Natural killer cell (primary cell): ENCODE measurements at regions not wholly inside any gene's neighbourhood (a gene's known extent, or its start where the extent isn't known, plus 50 kb on each side); places are given as distances from the start of the nearest gene placed in this dataset.

ENCODE experiments used
- ATAC-seq, 3 donors: fragments of 150-1000 bp in 2 of 3; fragments of 200-7000 bp in 1 of 3; cut with Tn5 transposase; 1 replicate in 1 of 3; 2 replicates in 2 of 3; pipeline ENCODE4 v1.10.0; 2021; ENCODE audit warnings: mild to moderate bottlenecking in 2 of 3, moderate library complexity in 2 of 3
- DNase-seq, 2 donors: peaks; one replicate each; pipeline versions ENCODE4 v3.0.0 to v3.0.0-alpha.2; 2013 to 2021; ENCODE audit warnings: mixed read lengths in 1 of 2
- H3K27ac ChIP-seq: one replicate; pipeline ENCODE4 v1.5.1; 2013; ENCODE audit warnings: mild to moderate bottlenecking, low read length
- H3K27me3 ChIP-seq: one replicate; pipeline ENCODE4 v1.6.1; 2013; ENCODE audit warnings: low read length; ENCODE audit not compliant: control insufficient read depth, insufficient read depth
- H3K36me3 ChIP-seq: one replicate; pipeline ENCODE4 v1.6.1; 2013; ENCODE audit warnings: low read length; ENCODE audit not compliant: control insufficient read depth, insufficient read depth
- H3K4me1 ChIP-seq: one replicate; pipeline ENCODE4 v1.6.1; 2013; ENCODE audit warnings: low read length; ENCODE audit not compliant: control insufficient read depth, insufficient read depth
- H3K4me3 ChIP-seq: one replicate; pipeline ENCODE4 v1.5.1; 2013; ENCODE audit warnings: low read length
- H3K9me3 ChIP-seq: one replicate; pipeline ENCODE4 v1.6.1; 2013; ENCODE audit warnings: low read length; ENCODE audit not compliant: control insufficient read depth, insufficient read depth
- H3K27ac Mint-ChIP-seq, 2 donors: one replicate each; pipeline ENCODE4 v1.8.0; 2022; ENCODE audit warnings: mild to moderate bottlenecking in 2 of 2, mixed read lengths in 2 of 2, moderate library complexity in 1 of 2
- H3K27me3 Mint-ChIP-seq, 2 donors: one replicate each; pipeline ENCODE4 v1.8.0; 2022; ENCODE audit warnings: low read depth in 2 of 2, mixed read lengths in 2 of 2
- H3K36me3 Mint-ChIP-seq: one replicate; pipeline ENCODE4 v1.8.0; 2022; ENCODE audit warnings: mixed read lengths
- H3K4me1 Mint-ChIP-seq, 2 donors: one replicate each; pipeline ENCODE4 v1.8.0; 2022; ENCODE audit warnings: mixed read lengths in 2 of 2
- H3K4me3 Mint-ChIP-seq: one replicate; pipeline ENCODE4 v1.8.0; 2022; ENCODE audit warnings: mild to moderate bottlenecking, moderate library complexity, mixed read lengths
- H3K9me3 Mint-ChIP-seq, 2 donors: one replicate each; pipeline ENCODE4 v1.8.0; 2022; ENCODE audit warnings: mixed read lengths in 2 of 2
- WGBS: methylation state at CpG from one replicate; pipeline ENCODE4 v1.1.7; 2013; ENCODE audit warnings: missing lambda C conversion rate; ENCODE audit not compliant: insufficient coverage; 5-methylcytosine and 5-hydroxymethylcytosine counted together
- intact Hi-C: fragments of 100-400 bp; cut with micrococcal nuclease; formaldehyde crosslinking; loops from one replicate; pipeline ENCODE4 v1.14.2; 2022
- TF ChIP-seq, protein P1 (sequence below): fragments of 200-600 bp; IDR thresholded peaks from one replicate; pipeline ENCODE4 v1.8.0; 2022; ENCODE audit warnings: antibody characterized with exemption

DNA sequence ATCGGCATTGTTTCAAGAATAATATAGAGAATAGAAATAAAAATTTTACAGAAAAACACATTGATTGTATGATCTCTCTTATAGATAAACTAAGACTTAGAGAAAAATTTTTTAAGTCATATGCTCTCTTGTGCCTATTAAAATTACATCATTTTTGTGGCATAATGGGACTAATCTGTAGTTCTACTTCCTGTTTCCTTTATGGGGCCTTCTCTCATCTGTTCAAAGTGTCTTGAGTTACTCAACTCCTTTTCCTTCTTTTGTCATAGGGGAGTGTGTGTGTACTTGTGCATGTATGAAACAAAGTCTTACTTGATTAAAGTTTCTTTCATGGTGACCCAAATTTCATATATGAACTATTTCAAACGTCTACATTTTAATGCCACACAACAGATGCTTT is 1448.9 kb upstream of the TENM3 start:
- Mint-ChIP-seq H3K36me3 (no peaks in the 10 kb centered on the region), H3K9me3 (peaks cover 6 to 10% of the 10 kb centered on the region in 2 donors), H3K4me3 (no peak overlapping the region), H3K27me3 (no peaks in the 10 kb centered on the region), H3K4me1 (no peaks in the 10 kb centered on the region), H3K27ac (no peak overlapping the region)
- TF ChIP-seq, protein P1, sequence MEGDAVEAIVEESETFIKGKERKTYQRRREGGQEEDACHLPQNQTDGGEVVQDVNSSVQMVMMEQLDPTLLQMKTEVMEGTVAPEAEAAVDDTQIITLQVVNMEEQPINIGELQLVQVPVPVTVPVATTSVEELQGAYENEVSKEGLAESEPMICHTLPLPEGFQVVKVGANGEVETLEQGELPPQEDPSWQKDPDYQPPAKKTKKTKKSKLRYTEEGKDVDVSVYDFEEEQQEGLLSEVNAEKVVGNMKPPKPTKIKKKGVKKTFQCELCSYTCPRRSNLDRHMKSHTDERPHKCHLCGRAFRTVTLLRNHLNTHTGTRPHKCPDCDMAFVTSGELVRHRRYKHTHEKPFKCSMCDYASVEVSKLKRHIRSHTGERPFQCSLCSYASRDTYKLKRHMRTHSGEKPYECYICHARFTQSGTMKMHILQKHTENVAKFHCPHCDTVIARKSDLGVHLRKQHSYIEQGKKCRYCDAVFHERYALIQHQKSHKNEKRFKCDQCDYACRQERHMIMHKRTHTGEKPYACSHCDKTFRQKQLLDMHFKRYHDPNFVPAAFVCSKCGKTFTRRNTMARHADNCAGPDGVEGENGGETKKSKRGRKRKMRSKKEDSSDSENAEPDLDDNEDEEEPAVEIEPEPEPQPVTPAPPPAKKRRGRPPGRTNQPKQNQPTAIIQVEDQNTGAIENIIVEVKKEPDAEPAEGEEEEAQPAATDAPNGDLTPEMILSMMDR = no peak
- Histone ChIP-seq H3K4me3 (no peak overlapping the region), H3K27me3 (no peaks in the 10 kb centered on the region), H3K36me3 (no peaks in the 10 kb centered on the region), H3K27ac (no peak overlapping the region), H3K4me1 (no peaks in the 10 kb centered on the region), H3K9me3 (no peaks in the 10 kb centered on the region)
- no peak for ATAC-seq
- intact Hi-C loops = no loop called here
- DNase-seq = no peak
- 67% methylated on average over 1 of the region's 2 CpGs for WGBS

DNA sequence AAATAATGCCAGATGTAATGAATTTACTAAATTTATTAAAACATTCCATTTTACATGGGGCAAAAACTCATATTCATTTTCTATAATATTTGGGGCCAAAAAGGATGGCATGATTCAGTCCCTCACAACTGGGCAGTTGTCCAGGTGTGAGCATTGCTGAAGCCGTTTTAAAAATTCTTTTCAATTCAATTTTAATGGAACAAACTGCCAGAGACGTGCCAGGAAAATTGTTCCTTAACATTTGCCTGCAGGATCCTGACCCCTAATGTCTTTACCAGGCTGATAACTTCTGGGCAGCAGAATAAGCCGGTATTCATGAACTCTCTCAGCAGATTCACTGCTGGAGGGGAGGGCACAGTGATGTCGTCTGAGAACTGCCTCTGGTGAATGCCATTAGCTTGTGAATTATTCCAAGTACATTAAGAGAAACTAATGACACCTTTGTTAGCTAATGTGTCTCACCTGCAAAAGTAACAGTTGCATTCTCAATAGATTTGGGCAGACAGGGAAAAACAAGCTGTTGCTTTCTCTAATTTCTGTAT is 1445.1 kb upstream of the TENM3 start:
- ATAC-seq = no peak
- Mint-ChIP-seq H3K36me3 (no peaks in the 10 kb centered on the region), H3K9me3 (peaks cover 6 to 8% of the 10 kb centered on the region in 2 donors), H3K27ac (no peak overlapping the region), H3K4me1 (no peaks in the 10 kb centered on the region), H3K27me3 (no peaks in the 10 kb centered on the region), H3K4me3 (no peak overlapping the region)
- no peak for DNase-seq
- no peaks in the 10 kb centered on the region for H3K9me3 ChIP-seq
- TF ChIP-seq, protein P1 = no peak
- no peak overlapping the region for H3K27ac ChIP-seq
- H3K36me3 ChIP-seq = no peaks in the 10 kb centered on the region
- intact Hi-C loops = no loop called here
- no peaks in the 10 kb centered on the region for H3K4me1 ChIP-seq
- no peak overlapping the region for H3K4me3 ChIP-seq
- H3K27me3 ChIP-seq = no peaks in the 10 kb centered on the region
- 76% methylated on average over 4 of the region's 4 CpGs for whole genome bisulfite sequencing

DNA sequence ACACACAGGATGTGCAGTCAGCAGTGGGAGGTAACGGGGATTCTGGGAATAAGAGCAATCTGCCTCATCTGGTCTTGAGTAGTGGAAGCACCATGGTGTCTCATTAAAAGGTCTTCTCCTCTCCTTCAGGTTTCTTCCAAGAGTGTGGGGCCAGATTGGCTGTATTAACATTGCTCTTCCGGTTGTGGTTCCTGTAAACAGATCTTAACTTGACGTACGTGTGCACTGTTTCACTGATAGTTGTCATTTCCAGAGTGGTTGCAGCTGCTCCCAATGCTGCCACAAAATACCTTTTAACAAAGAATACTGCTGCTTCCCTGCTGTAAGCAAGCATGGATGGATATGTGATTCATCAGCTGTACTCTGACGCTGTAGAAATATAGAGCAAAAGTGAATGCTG is 1443.4 kb upstream of the TENM3 start:
- ATAC-seq (no peak), DNase-seq (no peak)
- TF ChIP-seq, protein P1 = no peak
- H3K9me3 Mint-ChIP-seq = peaks cover 8 to 9% of the 10 kb centered on the region in 2 donors
- WGBS = 81% methylated on average over 5 of the region's 5 CpGs
- Histone ChIP-seq H3K27ac (no peak overlapping the region), H3K27me3 (no peaks in the 10 kb centered on the region), H3K4me1 (no peaks in the 10 kb centered on the region), H3K4me3 (no peak overlapping the region), H3K36me3 (no peaks in the 10 kb centered on the region), H3K9me3 (no peaks in the 10 kb centered on the region)
- intact Hi-C loops = no loop called here
- H3K36me3 Mint-ChIP-seq = no peaks in the 10 kb centered on the region
- no peaks in the 10 kb centered on the region for H3K4me1 Mint-ChIP-seq
- H3K27me3 Mint-ChIP-seq = no peaks in the 10 kb centered on the region
- H3K27ac Mint-ChIP-seq = no peak overlapping the region
- no peak overlapping the region for H3K4me3 Mint-ChIP-seq

DNA sequence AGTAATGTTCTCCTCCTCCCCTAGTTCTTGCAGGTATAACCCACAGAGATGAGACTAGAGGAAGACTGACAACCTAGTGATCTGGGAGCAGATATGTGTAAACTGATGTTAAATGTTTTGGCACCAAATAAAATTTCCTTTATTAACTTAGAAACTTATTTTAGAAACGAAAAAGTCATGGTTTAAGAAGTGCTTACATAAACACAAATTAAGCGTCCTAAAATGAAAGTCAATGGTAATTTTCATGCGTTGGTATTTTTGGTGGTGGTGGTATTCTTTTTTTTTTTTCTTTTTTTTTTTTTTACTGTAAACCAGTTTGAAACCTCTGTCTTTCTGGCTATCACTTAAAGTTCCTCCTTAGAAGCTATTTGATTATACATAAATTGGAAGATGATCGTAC is 1438.1 kb upstream of the TENM3 start:
- H3K27me3 Mint-ChIP-seq = no peaks in the 10 kb centered on the region
- H3K27ac Mint-ChIP-seq = no peak overlapping the region
- H3K36me3 Mint-ChIP-seq = no peaks in the 10 kb centered on the region
- Histone ChIP-seq H3K36me3 (no peaks in the 10 kb centered on the region), H3K27ac (no peak overlapping the region), H3K9me3 (no peaks in the 10 kb centered on the region), H3K27me3 (no peaks in the 10 kb centered on the region), H3K4me1 (no peaks in the 10 kb centered on the region), H3K4me3 (no peak overlapping the region)
- intact Hi-C loops = no loop called here
- 83% methylated on average over 2 of the region's 4 CpGs for WGBS
- no peak overlapping the region for H3K4me3 Mint-ChIP-seq
- H3K9me3 Mint-ChIP-seq = peaks cover 6 to 11% of the 10 kb centered on the region in 2 donors
- TF ChIP-seq, protein P1 = no peak
- no peaks in the 10 kb centered on the region for H3K4me1 Mint-ChIP-seq
- DNase-seq (no peak), ATAC-seq (no peak)
